ENCODE measurements at regions not wholly inside any gene's neighbourhood (a gene's known extent, or its start where the extent isn't known, plus 50 kb on each side); places are given as distances from the start of the nearest gene placed in this dataset.
A peak's percentile ranks its signal among the peaks of the same experiment; 100 is the strongest.

- H3K36me3 ChIP-seq (ENCODE audit: low read depth, low read length), result no peaks in the 10 kb centered on the region
- H3K4me2 ChIP-seq (ENCODE audit: low read length), result no peak overlapping the region
- no peaks in the 10 kb centered on the region for H3K9me2 ChIP-seq (replicated peaks; ENCODE audit: low read length)
- intact Hi-C loops (cut with micrococcal nuclease), result no loop called here
- DNase-seq (peak; percentile 8), ATAC-seq (no peak)
- no peak overlapping the region for H3K9ac ChIP-seq (ENCODE audit: low read length)
- H3K79me2 ChIP-seq (ENCODE audit: low read length), result no peaks in the 10 kb centered on the region
- no peaks in the 10 kb centered on the region for H3K9me3 ChIP-seq (ENCODE audit: low read length)
- no peaks in the 10 kb centered on the region for H3K4me1 ChIP-seq (ENCODE audit: insufficient read depth, low read length)
- no peak overlapping the region for H3K27ac ChIP-seq (ENCODE audit: low read length)
- TF ChIP-seq EZH2 (IDR thresholded peaks at IDR 0.05; ENCODE audit: low read length, unreplicated experiment), result no peak
- no peak for TF ChIP-seq EZH2phosphoT487 (IDR thresholded peaks at IDR 0.05; ENCODE audit: borderline replicate concordance, low read length)
- TF ChIP-seq CTCF (conservative IDR thresholded peaks at IDR 0.05; ENCODE audit: low read depth, low read length), result no peak
- CTCF ChIA-PET, result no interaction called here
- no peak overlapping the region for H2AFZ ChIP-seq (ENCODE audit: low read length)
- H3F3A ChIP-seq (ENCODE audit: low read length, unreplicated experiment), result no peaks in the 10 kb centered on the region
- H3K27me3 ChIP-seq (ENCODE audit: low read length), result no peaks in the 10 kb centered on the region
- POLR2A ChIA-PET (ENCODE audit: unreplicated experiment), result no interaction called here
- H3K4me3 ChIP-seq (ENCODE audit: low read length), result no peak overlapping the region
- H4K20me1 ChIP-seq (ENCODE audit: low read length), result no peaks in the 10 kb centered on the region
- no TSS peak for BruUV-seq (replicated peaks)
Measured at GRCh38 chr3:165635791-165636683, 201.2 kb downstream of the BCHE start.

- ATAC-seq, result peak; percentile 62
Measured at GRCh38 chr3:165624761-165625160, 212.5 kb downstream of the BCHE start.

More at GRCh38 chr3:165624761-165625160, 212.5 kb downstream of the BCHE start:
- Histone ChIP-seq H3K4me3 (ENCODE audit: low read length) (no peak overlapping the region), H3K4me2 (ENCODE audit: low read length) (no peak overlapping the region), H3K79me2 (ENCODE audit: low read length) (no peaks in the 10 kb centered on the region), H3K27me3 (ENCODE audit: low read length) (no peaks in the 10 kb centered on the region), H3K9me2 (replicated peaks; ENCODE audit: low read length) (no peaks in the 10 kb centered on the region), H4K20me1 (ENCODE audit: low read length) (no peaks in the 10 kb centered on the region), H2AFZ (ENCODE audit: low read length) (no peak overlapping the region), H3K9ac (ENCODE audit: low read length) (no peak overlapping the region), H3F3A (ENCODE audit: low read length, unreplicated experiment) (no peaks in the 10 kb centered on the region), H3K4me1 (ENCODE audit: insufficient read depth, low read length) (no peaks in the 10 kb centered on the region), H3K27ac (ENCODE audit: low read length) (no peak overlapping the region), H3K9me3 (ENCODE audit: low read length) (no peaks in the 10 kb centered on the region), H3K36me3 (ENCODE audit: low read depth, low read length) (no peaks in the 10 kb centered on the region)
- TF ChIP-seq CTCF (conservative IDR thresholded peaks at IDR 0.05; ENCODE audit: low read depth, low read length) (peak; percentile 81), EZH2 (IDR thresholded peaks at IDR 0.05; ENCODE audit: low read length, unreplicated experiment) (no peak)
- CTCF ChIA-PET, result interaction anchor here (0.6 to 0.7 kb wide), 2 partner anchors 16 to 128 kb away, joined by 3 read pairs; no protein-coding TSS in a partner anchor
- no TSS peak for BruUV-seq (replicated peaks)
- intact Hi-C loops (cut with micrococcal nuclease), result no loop called here
- POLR2A ChIA-PET (ENCODE audit: unreplicated experiment), result no interaction called here
- DNase-seq, result peak; percentile 38

All from PC-3 (cell line).